Panc1 (cell line): ENCODE measurements at regions not wholly inside any gene's neighbourhood (a gene's known extent, or its start where the extent isn't known, plus 50 kb on each side); places are given as distances from the start of the nearest gene placed in this dataset.

Experiments
- ATAC-seq: fragments of 200-7000 bp; cut with Tn5 transposase; 2 replicates; pipeline ENCODE4 v1.9.1; 2020; ENCODE audit warnings: mild to moderate bottlenecking, moderate library complexity
- BruUV-seq: library from RNA; stranded (reverse); fragments of 400-500 nt; replicated peaks from 2 replicates; lab custom pipeline; 2021; lab: Mats Ljungman, UMichigan
- CTCF ChIA-PET: fragments of 300-600 bp; sonication (Branson Sonifier 250); formaldehyde crosslinking; loops from one replicate; lab custom pipeline; 2022; ENCODE audit warnings: antibody characterized with exemption; lab: Charles Lee
- POLR2A ChIA-PET: fragments of 300-600 bp; sonication (Branson Sonifier 250); formaldehyde crosslinking; loops from one replicate; lab custom pipeline; 2022; ENCODE audit warnings: antibody characterized with exemption; lab: Charles Lee
- DNase-seq: peaks from one replicate; pipeline ENCODE4 v3.0.0-alpha.2; 2010; ENCODE audit warnings: low read depth, low spot score
- H3K27ac ChIP-seq: 2 replicates; pipeline ENCODE4 v1.5.1; 2011; ENCODE audit warnings: mild to moderate bottlenecking, low read length, inconsistent platforms
- H3K27me3 ChIP-seq: fragments of 200-500 bp; sonication (Bioruptor generic); 2 replicates; pipeline ENCODE4 v1.6.0; 2014; ENCODE audit warnings: low read length, inconsistent platforms; ENCODE audit not compliant: control insufficient read depth, insufficient read depth
- H3K36me3 ChIP-seq: fragments of 200-500 bp; sonication (Bioruptor generic); 2 replicates; pipeline ENCODE4 v1.5.1; 2014; ENCODE audit warnings: inconsistent platforms, mild to moderate bottlenecking, low read length, moderate library complexity; ENCODE audit not compliant: control insufficient read depth, insufficient read depth
- H3K4me1 ChIP-seq: 2 replicates; pipeline ENCODE4 v1.5.1; 2011; ENCODE audit warnings: inconsistent platforms, mild to moderate bottlenecking, low read length, moderate library complexity; ENCODE audit not compliant: control insufficient read depth, insufficient read depth
- H3K4me3 ChIP-seq, 2 experiments: 2 replicates each; pipeline ENCODE4 v1.5.1; 2011 to 2012; ENCODE audit warnings: low read depth in 2 of 2, low read length in 2 of 2, mild to moderate bottlenecking in 2 of 2, inconsistent platforms in 1 of 2, moderate library complexity in 1 of 2
- H3K9me3 ChIP-seq: fragments of 200-500 bp; sonication (Bioruptor generic); 2 replicates; pipeline ENCODE4 v1.5.1; 2014; ENCODE audit warnings: low read depth, mild to moderate bottlenecking, inconsistent platforms, low read length, moderate library complexity; ENCODE audit not compliant: control insufficient read depth, insufficient read depth
- CTCF ChIP-seq: fragments of 450-650 bp; IDR thresholded peaks from 2 replicates; pipeline ENCODE4 v1.5.1; 2017; ENCODE audit warnings: mild to moderate bottlenecking
- POLR2AphosphoS5 ChIP-seq: IDR thresholded peaks from 2 replicates; pipeline ENCODE4 v1.6.1; 2012; ENCODE audit warnings: mild to moderate bottlenecking, low read depth, low read length, moderate library complexity
- REST ChIP-seq, 2 experiments: IDR thresholded peaks; 2 replicates each; pipeline ENCODE4 v1.6.1; 2011 to 2012; ENCODE audit warnings: low read depth in 2 of 2, control low read depth in 1 of 2, low read length in 1 of 2, mild to moderate bottlenecking in 1 of 2, moderate library complexity in 1 of 2; ENCODE audit not compliant: insufficient read depth in 1 of 2
- SIN3A ChIP-seq: IDR thresholded peaks from 2 replicates; pipeline ENCODE4 v1.6.1; 2012; ENCODE audit warnings: low read depth, mild to moderate bottlenecking, low read length, moderate library complexity, borderline replicate concordance; ENCODE audit not compliant: insufficient read depth
- TCF7L2 ChIP-seq: IDR thresholded peaks from 2 replicates; pipeline ENCODE4 v1.6.1; 2011; ENCODE audit warnings: mild to moderate bottlenecking, low read depth, low read length, inconsistent platforms
- in situ Hi-C: cut with HindIII; loops from 2 replicates; pipeline ENCODE4 v1.10.0; 2016; ENCODE audit warnings: low sequenced_read_pairs, low pct_unique_long_range_greater_than_20kb
- intact Hi-C: fragments of 100-400 bp; cut with micrococcal nuclease; formaldehyde crosslinking; loops from one replicate; pipeline ENCODE4 v1.10.0; 2022; ENCODE audit not compliant: unreplicated experiment

- no TSS peak for BruUV-seq
- DNase-seq: no peak
- Histone ChIP-seq H3K9me3 (no peaks in the 10 kb centered on the region), H3K36me3 (no peaks in the 10 kb centered on the region), H3K4me1 (no peaks in the 10 kb centered on the region), H3K27ac (no peak overlapping the region), H3K4me3 (no peak overlapping the region), H3K27me3 (no peaks in the 10 kb centered on the region)
- no peak for ATAC-seq
- in situ Hi-C loops: no loop called here
- CTCF ChIA-PET: no interaction called here
- intact Hi-C loops: no loop called here
- POLR2A ChIA-PET: no interaction called here
- no peak for TF ChIP-seq POLR2AphosphoS5
- no peak for TF ChIP-seq TCF7L2
- no peak for TF ChIP-seq REST (IDR thresholded peaks at IDR 0.05; ENCODE audit: insufficient read depth in 1 of 2, low read depth in 2 of 2, low read length in 1 of 2)
- no peak for TF ChIP-seq SIN3A
- TF ChIP-seq CTCF: no peak
Measured at GRCh38 chr3:135678386-135678785, 287.1 kb upstream of the PPP2R3A start.

- no peak for ATAC-seq
- no peaks in the 10 kb centered on the region for H3K36me3 ChIP-seq
- ChIA-PET POLR2A (no interaction called here), CTCF (no interaction called here)
- no peaks in the 10 kb centered on the region for H3K27me3 ChIP-seq
- in situ Hi-C loops: no loop called here
- BruUV-seq: no TSS peak
- no peaks in the 10 kb centered on the region for H3K9me3 ChIP-seq
- intact Hi-C loops: no loop called here
- H3K4me3 ChIP-seq: no peak overlapping the region
- no peaks in the 10 kb centered on the region for H3K4me1 ChIP-seq
- DNase-seq: no peak
- no peak overlapping the region for H3K27ac ChIP-seq
- TF ChIP-seq CTCF (no peak), POLR2AphosphoS5 (no peak), SIN3A (no peak), TCF7L2 (no peak), REST (IDR thresholded peaks at IDR 0.05; ENCODE audit: insufficient read depth in 1 of 2, low read depth in 2 of 2, low read length in 1 of 2) (no peak)
Measured at GRCh38 chr3:135688003-135688402, 277.5 kb upstream of the PPP2R3A start.
